ENCODE measurements at regions not wholly inside any gene's neighbourhood (a gene's known extent, or its start where the extent isn't known, plus 50 kb on each side); places are given as distances from the start of the nearest gene placed in this dataset.

DNA sequence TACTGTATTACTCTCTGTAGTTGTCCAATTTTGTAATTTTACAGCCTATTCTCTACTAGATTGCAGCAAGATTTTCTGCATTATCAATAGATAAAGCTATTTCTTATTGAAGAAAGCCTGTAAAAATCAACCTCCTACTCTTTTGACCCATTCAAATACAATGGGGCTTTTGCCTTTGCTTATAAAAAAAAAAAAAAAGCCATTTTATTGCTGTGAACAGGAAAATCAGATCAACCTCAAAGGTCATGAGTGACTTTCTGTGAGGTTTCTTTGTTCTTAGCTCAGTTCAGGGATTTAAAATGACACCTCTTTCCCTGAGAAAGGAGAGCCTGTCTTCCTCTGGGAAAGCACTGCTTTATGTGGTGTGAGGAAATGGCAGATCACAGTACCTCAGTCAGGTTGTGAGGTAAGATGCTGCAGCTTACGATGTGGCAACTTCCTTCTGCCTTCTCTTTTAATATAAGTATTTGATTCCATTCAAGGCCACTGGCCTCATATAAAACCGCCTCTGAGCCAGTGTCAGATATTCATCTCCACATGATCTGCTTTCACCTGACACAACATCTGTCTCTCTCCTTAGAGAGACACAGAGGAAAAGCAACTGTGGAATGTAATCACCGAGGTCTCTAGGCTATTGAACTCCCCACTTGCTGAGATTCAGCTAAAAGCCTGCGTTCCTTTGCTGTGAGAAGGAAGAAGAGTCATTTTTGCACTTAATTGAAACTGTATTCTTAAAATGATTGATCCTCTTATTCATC, 161.5 kb upstream of the MB21D2 start:
- DNase-seq (ENCODE audit: low spot score) (peak; percentile 22), ATAC-seq (peak; percentile 71)
- no peaks in the 10 kb centered on the region for H3K27me3 ChIP-seq (ENCODE audit: insufficient read depth)
- no peak overlapping the region for H3K4me3 ChIP-seq
- H4K20me1 ChIP-seq (replicated peaks; ENCODE audit: insufficient read depth): no peaks in the 10 kb centered on the region
- Mint-ChIP-seq H3K4me1 (peaks cover 3% of the 10 kb centered on the region; the same call in 1 of the 3 replicates), H3K36me3 (ENCODE audit: low read depth) (peaks cover 8% of the 10 kb centered on the region), H3K9me3 (peaks cover 14% of the 10 kb centered on the region), H3K27ac (no peak overlapping the region), H3K27me3 (ENCODE audit: insufficient read depth, low read depth, poor library complexity) (no peaks in the 10 kb centered on the region), H3K4me3 (no peak overlapping the region)
- no peaks in the 10 kb centered on the region for H3K9me2 ChIP-seq (ENCODE audit: insufficient read depth)
- H3K79me2 ChIP-seq (replicated peaks; ENCODE audit: insufficient read depth): no peaks in the 10 kb centered on the region
- TF ChIP-seq CREB1 (CRISPR knock-in tag; IDR thresholded peaks at IDR 0.05; ENCODE audit: low read depth) (no peak), JUNB (IDR thresholded peaks at IDR 0.05; ENCODE audit: unreplicated experiment) (no peak), POLR2AphosphoS5 (IDR thresholded peaks at IDR 0.05; ENCODE audit: low read depth) (no peak), ZNF331 (CRISPR knock-in tag; IDR thresholded peaks at IDR 0.05; ENCODE audit: low read depth) (no peak), EZH2 (IDR thresholded peaks at IDR 0.05; ENCODE audit: low read depth, unreplicated experiment) (no peak), NANOG (IDR thresholded peaks at IDR 0.05; ENCODE audit: borderline replicate concordance) (no peak), ZNF114 (CRISPR knock-in tag; IDR thresholded peaks at IDR 0.05) (no peak), EZH2phosphoT487 (IDR thresholded peaks at IDR 0.05; ENCODE audit: unreplicated experiment) (no peak), STAT1 (IDR thresholded peaks at IDR 0.05; ENCODE audit: unreplicated experiment) (no peak)
- TF ChIP-seq, protein P1, sequence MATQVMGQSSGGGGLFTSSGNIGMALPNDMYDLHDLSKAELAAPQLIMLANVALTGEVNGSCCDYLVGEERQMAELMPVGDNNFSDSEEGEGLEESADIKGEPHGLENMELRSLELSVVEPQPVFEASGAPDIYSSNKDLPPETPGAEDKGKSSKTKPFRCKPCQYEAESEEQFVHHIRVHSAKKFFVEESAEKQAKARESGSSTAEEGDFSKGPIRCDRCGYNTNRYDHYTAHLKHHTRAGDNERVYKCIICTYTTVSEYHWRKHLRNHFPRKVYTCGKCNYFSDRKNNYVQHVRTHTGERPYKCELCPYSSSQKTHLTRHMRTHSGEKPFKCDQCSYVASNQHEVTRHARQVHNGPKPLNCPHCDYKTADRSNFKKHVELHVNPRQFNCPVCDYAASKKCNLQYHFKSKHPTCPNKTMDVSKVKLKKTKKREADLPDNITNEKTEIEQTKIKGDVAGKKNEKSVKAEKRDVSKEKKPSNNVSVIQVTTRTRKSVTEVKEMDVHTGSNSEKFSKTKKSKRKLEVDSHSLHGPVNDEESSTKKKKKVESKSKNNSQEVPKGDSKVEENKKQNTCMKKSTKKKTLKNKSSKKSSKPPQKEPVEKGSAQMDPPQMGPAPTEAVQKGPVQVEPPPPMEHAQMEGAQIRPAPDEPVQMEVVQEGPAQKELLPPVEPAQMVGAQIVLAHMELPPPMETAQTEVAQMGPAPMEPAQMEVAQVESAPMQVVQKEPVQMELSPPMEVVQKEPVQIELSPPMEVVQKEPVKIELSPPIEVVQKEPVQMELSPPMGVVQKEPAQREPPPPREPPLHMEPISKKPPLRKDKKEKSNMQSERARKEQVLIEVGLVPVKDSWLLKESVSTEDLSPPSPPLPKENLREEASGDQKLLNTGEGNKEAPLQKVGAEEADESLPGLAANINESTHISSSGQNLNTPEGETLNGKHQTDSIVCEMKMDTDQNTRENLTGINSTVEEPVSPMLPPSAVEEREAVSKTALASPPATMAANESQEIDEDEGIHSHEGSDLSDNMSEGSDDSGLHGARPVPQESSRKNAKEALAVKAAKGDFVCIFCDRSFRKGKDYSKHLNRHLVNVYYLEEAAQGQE (IDR thresholded peaks at IDR 0.05; ENCODE audit: unreplicated experiment): no peak
- TF ChIP-seq, protein P2, sequence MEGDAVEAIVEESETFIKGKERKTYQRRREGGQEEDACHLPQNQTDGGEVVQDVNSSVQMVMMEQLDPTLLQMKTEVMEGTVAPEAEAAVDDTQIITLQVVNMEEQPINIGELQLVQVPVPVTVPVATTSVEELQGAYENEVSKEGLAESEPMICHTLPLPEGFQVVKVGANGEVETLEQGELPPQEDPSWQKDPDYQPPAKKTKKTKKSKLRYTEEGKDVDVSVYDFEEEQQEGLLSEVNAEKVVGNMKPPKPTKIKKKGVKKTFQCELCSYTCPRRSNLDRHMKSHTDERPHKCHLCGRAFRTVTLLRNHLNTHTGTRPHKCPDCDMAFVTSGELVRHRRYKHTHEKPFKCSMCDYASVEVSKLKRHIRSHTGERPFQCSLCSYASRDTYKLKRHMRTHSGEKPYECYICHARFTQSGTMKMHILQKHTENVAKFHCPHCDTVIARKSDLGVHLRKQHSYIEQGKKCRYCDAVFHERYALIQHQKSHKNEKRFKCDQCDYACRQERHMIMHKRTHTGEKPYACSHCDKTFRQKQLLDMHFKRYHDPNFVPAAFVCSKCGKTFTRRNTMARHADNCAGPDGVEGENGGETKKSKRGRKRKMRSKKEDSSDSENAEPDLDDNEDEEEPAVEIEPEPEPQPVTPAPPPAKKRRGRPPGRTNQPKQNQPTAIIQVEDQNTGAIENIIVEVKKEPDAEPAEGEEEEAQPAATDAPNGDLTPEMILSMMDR (conservative IDR thresholded peaks at IDR 0.05; ENCODE audit: low read depth in 2 of 2): no peak
- TF ChIP-seq, protein P3, sequence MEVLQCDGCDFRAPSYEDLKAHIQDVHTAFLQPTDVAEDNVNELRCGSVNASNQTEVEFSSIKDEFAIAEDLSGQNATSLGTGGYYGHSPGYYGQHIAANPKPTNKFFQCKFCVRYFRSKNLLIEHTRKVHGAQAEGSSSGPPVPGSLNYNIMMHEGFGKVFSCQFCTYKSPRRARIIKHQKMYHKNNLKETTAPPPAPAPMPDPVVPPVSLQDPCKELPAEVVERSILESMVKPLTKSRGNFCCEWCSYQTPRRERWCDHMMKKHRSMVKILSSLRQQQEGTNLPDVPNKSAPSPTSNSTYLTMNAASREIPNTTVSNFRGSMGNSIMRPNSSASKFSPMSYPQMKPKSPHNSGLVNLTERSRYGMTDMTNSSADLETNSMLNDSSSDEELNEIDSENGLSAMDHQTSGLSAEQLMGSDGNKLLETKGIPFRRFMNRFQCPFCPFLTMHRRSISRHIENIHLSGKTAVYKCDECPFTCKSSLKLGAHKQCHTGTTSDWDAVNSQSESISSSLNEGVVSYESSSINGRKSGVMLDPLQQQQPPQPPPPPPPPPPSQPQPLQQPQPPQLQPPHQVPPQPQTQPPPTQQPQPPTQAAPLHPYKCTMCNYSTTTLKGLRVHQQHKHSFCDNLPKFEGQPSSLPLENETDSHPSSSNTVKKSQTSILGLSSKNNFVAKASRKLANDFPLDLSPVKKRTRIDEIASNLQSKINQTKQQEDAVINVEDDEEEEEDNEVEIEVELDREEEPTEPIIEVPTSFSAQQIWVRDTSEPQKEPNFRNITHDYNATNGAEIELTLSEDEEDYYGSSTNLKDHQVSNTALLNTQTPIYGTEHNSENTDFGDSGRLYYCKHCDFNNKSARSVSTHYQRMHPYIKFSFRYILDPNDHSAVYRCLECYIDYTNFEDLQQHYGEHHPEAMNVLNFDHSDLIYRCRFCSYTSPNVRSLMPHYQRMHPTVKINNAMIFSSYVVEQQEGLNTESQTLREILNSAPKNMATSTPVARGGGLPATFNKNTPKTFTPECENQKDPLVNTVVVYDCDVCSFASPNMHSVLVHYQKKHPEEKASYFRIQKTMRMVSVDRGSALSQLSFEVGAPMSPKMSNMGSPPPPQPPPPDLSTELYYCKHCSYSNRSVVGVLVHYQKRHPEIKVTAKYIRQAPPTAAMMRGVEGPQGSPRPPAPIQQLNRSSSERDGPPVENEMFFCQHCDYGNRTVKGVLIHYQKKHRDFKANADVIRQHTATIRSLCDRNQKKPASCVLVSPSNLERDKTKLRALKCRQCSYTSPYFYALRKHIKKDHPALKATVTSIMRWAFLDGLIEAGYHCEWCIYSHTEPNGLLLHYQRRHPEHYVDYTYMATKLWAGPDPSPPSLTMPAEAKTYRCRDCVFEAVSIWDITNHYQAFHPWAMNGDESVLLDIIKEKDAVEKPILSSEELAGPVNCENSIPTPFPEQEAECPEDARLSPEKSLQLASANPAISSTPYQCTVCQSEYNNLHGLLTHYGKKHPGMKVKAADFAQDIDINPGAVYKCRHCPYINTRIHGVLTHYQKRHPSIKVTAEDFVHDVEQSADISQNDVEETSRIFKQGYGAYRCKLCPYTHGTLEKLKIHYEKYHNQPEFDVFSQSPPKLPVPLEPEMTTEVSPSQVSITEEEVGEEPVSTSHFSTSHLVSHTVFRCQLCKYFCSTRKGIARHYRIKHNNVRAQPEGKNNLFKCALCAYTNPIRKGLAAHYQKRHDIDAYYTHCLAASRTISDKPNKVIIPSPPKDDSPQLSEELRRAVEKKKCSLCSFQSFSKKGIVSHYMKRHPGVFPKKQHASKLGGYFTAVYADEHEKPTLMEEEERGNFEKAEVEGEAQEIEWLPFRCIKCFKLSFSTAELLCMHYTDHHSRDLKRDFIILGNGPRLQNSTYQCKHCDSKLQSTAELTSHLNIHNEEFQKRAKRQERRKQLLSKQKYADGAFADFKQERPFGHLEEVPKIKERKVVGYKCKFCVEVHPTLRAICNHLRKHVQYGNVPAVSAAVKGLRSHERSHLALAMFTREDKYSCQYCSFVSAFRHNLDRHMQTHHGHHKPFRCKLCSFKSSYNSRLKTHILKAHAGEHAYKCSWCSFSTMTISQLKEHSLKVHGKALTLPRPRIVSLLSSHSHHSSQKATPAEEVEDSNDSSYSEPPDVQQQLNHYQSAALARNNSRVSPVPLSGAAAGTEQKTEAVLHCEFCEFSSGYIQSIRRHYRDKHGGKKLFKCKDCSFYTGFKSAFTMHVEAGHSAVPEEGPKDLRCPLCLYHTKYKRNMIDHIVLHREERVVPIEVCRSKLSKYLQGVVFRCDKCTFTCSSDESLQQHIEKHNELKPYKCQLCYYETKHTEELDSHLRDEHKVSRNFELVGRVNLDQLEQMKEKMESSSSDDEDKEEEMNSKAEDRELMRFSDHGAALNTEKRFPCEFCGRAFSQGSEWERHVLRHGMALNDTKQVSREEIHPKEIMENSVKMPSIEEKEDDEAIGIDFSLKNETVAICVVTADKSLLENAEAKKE (CRISPR knock-in tag; IDR thresholded peaks at IDR 0.05): no peak
- TF ChIP-seq, protein P4, sequence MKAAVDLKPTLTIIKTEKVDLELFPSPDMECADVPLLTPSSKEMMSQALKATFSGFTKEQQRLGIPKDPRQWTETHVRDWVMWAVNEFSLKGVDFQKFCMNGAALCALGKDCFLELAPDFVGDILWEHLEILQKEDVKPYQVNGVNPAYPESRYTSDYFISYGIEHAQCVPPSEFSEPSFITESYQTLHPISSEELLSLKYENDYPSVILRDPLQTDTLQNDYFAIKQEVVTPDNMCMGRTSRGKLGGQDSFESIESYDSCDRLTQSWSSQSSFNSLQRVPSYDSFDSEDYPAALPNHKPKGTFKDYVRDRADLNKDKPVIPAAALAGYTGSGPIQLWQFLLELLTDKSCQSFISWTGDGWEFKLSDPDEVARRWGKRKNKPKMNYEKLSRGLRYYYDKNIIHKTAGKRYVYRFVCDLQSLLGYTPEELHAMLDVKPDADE (IDR thresholded peaks at IDR 0.05): no peak
- no peaks in the 10 kb centered on the region for H3K4me1 ChIP-seq (ENCODE audit: insufficient read depth)
- peak overlapping the region; percentile 76; the same call in 1 of the 2 replicates for H2AFZ ChIP-seq
- H3K36me3 ChIP-seq (ENCODE audit: insufficient read depth): no peaks in the 10 kb centered on the region; the same call in 1 of the 2 replicates
- no peak overlapping the region for H3K27ac ChIP-seq (ENCODE audit: low read depth)
- H3K4me2 ChIP-seq: no peak overlapping the region
- no peaks in the 10 kb centered on the region for H3F3A ChIP-seq (replicated peaks; ENCODE audit: low read depth)
